Stimulated activated CD4-positive, alpha-beta T cell treated with anti-CD3 and anti-CD28 coated beads, Interleukin-12 subunit alpha, Interleukin-12 subunit beta, amount 100 ng/mL, for 4 hours (primary cell): ENCODE measurements at regions not wholly inside any gene's neighbourhood (a gene's known extent, or its start where the extent isn't known, plus 50 kb on each side); places are given as distances from the start of the nearest gene placed in this dataset.
"Not testable (repeated sequence)": the region's sequence is repeated elsewhere in the genome, so short reads cannot be mapped to it uniquely, and the experiment has no call there.

ENCODE experiments used
- DNase-seq: peaks from one replicate; pipeline ENCODE4 v3.0.0-alpha.2; 2020

DNA sequence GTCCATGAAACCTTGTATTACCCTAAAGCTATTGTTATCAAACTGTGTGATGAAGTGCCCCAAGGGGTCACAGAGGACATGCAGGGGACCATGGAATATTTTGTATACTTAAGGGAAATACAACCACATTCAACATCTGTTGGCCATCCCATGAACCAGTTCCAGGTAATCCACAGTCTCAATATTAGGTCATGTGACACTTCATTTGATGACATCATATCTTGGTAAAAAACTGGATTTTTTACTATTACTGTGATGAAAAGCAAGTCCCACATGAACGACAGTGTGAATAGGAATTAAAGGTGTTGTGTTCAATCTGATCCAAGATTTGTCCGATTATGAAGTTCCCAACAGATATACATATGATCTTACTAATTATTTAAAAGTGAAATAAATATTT lies 355.2 kb downstream of the IRS2 start:
- DNase-seq = no peak

DNA sequence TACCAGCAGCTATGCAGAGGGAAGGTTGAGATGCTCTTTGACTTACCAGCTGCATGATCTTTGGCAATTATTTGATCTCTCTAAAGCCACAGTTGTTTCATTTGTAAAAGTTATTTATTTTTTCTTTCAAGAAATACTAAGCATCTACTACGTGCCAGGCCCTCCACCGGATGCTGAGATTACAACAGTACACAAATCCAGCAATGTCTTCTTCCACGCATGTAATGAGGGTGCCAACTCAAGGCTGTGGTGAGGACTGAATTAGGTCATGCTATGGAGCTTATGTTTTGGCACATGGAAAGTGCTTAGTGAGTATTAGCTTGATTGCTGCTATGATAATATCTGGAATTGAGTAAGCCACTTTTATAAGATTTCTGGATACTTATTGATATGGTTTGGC lies 358.2 kb downstream of the IRS2 start:
- no peak for DNase-seq

DNA sequence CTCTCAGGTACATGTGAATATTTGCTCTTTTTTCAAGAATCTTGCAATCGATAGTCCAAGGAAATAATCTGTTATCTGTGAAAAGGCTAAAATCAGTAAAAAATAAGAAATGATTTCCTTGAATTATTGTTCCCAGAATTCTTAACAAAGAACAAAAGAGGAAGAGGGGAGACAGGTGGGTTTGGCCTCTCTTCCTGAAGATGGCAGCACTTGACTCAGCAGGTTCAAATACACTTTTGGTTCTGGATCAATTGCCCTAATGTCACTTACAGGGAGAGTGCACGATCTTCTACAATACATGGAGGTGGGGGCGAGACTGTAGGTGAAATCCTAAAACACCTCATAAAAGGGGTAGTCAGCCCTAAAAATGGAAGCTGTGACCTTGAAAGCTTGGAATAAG lies 358.7 kb downstream of the IRS2 start:
- DNase-seq = no peak

DNA sequence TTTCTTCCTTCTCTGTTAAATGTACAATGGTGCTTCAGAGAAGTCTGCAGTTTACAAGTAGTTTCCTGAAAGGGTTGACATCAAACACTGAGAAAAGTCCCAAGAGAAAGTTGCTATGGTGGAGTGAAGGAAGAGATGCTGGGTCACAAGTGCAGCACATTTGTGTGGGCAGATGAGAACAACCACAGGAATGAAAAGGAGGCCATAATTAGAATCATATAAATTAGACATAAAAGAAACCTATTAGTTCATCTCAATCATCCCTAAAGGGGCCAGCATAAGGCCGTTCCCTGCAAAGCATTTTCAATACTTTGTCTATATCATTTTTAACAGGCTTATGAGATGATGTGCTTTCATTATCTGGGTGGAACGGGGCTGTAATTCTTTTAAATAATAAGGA lies 359.2 kb downstream of the IRS2 start:
- DNase-seq = no peak

GRCh38 chr13:109426690-109426990 lies 359.7 kb downstream of the IRS2 start:
- no peak for DNase-seq

DNA sequence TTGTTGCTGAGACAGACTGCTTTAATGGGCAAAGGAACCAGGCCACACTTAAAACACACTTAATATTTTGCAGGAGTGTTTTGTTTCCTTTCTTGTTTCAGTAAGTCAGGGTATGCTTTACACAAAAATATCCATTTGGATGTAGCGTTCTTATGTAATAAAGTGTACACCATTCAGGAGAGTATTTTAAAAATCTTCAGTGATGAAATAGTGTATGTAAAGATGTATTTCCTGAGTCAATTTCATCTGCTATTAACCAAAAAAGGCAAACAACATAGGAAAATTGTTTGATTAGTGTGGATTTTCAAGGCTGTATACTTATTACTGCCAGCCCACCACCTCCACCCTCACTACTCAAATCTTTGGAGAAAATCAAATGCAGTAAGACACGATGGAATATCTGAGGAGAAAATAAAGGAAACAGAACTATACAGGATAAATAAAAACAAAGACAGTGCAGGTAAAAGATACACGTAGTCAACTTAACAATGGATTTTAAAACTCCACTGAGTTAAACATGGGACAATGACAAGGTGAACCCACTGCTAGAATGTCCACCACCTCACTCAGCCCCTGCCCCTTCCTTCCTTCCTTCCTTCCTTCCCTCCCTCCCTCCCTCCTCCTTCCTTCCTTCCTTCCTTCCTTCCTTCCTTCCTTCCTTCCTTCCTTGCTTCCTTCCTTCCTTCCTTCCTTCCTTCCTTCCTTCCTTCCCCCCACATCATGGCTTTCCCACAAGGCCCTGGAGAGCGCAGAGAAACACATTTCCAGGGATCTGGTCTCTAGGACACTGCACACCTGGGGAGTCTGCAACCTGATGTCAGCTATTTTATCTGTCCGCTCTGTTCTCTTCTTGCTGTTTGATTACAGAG lies 360.3 kb downstream of the IRS2 start:
- no peak for DNase-seq

- no peak for DNase-seq
These were observed 364.2 kb downstream of the IRS2 start for GRCh38 chr13:109422161-109422560.

GRCh38 chr13:109419896-109420295 lies 366.5 kb downstream of the IRS2 start:
- no peak for DNase-seq

DNA sequence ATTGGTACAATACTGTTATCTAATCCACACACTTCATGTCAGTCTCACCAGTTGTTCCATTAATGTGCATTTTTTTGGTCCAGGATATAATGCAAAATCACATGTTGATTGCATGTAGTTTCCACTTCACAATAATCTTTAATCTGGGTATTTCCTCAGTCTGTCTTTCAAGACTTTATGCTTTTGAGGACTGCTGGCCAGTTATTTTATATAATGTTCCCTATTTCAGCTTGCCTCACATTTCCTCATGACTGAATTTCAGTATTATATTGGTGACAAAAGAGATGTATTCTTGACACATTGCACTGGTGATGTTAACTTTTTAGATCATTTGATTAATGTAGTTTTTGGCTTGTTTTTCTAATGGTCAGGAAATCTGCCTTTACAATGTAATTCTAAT lies 368.3 kb downstream of the IRS2 start:
- DNase-seq = no peak

DNA sequence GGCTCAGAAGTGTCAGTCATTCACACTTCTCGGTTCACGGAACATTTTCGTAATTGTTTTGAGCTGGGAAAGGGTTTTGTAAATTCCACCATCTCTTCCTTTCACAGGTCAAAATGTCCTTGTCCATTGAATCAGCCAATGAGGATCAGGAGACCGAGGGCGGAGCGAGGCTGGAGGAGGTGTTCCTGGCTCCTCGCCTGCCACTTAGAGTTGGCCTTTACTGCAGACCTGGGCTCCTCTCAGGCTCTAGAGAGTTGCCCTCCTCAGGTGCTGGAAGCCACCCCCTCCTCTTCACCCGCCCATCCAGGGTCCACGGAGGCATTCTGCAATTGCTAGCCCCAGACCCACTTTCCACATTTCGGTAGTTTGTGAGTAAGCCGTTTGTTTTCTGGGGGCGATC lies 370.4 kb downstream of the IRS2 start:
- DNase-seq = no peak

- no peak for DNase-seq
These were observed 371.3 kb downstream of the IRS2 start for GRCh38 chr13:109415057-109415456.

- no peak for DNase-seq
These were observed 374.0 kb downstream of the IRS2 start for GRCh38 chr13:109412283-109412901.

DNA sequence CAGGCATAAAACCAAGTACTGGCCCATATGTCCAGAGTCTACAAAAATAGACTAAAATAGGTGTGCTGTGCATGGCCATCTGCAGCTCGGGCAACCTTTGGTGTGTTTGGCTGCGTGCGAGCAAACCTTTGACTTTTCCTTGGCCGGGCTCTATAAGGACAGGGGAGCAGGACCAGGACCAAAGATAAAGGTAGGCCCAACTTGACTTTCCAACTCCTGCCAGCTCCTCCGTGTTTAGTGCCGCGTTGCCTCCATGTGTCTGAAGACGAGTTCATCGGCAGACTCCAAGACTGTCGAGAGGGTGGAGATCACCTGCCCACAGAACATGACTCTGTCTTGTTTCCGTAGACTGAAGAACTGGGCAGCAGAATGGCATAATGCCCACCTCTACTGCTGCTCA lies 375.5 kb downstream of the IRS2 start:
- DNase-seq = no peak

DNA sequence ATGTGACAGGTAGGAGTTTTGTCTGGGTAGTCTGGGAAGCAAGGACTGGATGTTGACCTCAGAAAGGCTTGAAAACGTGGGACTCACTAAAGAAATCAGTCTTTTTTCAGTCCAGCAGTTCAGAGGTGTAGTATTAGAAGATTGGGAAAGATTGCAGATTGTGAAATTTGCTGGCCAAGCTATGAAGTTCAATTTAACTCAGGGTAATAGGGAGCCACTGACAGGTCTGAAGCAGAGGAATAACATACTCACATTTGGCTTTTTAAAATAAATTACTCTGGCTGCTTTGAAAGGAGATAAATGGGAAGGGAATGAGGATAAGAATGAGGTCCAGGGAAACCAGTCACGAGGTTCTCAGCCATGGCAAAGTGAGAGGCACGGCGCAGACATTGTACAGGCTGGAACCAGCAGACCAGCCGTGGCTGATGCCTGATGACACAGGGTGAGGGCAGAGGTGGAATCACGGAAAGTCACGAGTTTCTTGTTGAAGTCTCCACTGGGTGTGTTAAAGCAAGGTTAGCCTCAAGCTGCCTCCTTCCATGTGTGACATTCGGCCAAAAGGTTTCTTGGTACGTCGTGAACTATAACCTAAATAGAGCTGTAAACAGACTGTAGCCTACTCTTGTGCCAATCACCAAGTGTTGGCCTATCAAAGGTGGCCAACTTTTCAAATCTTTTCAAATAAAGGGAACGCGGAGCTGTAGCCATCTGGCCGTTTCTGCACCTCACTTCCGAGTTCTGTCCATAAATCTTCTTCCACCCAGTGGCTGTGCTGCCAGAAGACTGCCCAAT lies 377.6 kb downstream of the IRS2 start:
- no peak for DNase-seq

- DNase-seq = no peak
These were observed 379.9 kb downstream of the IRS2 start for GRCh38 chr13:109406376-109406992.

DNA sequence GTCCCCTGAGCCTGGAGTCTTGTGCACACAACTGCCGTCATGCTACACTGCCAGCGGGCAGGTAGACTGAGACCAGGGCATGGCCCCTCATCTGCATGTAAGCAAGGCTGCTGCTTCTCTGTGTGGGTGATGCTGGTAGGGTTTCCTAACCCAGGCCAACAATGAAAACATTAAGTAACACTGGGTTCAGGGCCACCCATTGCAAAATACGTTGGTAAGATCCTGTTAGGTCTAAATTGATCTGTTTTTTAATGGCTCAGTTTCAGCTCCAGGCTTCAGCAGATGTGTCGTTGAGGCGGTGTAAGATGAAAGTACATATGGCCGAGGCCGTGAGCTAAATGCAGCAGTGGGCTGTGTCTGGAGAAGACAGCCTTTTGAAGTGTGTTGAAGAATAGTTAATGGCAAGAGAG lies 383.4 kb downstream of the IRS2 start:
- no peak for DNase-seq

GRCh38 chr13:109401891-109402290 lies 384.5 kb downstream of the IRS2 start:
- DNase-seq = no peak

DNA sequence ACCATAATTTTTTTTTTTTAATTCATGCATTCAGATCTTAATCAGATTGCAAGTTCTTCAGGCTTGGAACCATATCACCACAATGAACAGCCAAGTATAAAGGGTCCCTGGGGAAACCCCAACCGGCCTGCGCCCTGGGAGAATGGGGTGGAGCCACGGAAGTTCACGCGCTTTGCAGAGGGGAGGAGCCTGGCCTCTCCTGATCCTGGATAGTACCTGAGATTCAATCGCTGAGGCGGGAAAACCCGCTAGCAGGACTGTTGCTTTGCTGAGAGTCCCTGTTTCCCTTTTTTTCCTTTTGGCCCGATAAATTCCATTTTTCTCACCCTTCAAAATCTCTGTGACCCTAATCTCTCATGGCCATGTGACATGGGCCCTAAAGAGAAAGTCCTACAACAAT lies 385.1 kb downstream of the IRS2 start:
- DNase-seq = no peak

DNA sequence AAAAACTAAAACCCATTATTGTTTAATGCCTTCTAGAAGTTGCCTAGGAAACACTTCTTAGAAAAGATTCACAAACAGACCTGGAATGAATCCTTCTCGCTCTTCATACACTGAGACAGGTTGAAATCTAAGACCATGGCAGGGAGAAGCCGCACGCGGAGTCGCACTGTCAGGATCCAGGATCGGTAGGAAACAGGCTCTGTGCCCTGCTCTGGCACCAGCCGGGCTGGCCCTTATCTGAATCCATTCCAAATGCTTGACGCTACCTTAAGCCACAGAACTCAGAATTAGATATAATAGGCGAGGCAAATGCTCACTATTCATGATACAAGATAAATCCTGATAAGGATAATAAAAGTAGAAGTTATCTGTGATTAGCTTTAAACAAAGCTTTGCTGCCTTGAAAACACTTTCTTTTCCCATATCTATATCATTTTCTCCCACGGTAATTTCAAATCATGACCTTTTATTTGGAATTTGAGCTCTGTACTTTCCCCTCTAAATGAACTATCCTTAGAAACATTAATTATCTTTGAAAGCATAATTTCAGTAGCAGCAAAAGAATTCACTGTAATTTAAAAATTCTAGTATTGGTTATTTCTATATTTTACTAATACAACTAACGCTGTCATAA lies 385.6 kb downstream of the IRS2 start:
- no peak for DNase-seq

DNA sequence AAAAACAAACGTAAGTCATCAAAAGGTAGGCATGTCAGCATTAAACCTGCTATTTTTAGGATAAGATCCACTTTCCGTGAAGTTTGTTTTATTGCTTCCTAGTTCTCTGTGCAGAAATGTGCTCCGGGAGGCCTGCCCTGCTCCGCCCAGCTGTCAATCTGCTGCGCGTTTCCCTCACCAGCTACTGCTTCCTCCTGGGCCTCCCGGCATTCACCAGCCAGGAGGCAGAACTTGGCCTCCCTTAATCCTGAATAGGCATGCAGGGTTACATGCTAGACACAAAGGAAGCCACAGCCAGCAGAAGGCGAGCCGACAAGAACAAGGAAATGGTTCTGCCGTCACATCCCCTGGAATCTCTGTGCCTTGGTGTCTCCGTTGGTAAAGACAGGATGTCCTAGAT lies 386.2 kb downstream of the IRS2 start:
- DNase-seq = no peak

DNA sequence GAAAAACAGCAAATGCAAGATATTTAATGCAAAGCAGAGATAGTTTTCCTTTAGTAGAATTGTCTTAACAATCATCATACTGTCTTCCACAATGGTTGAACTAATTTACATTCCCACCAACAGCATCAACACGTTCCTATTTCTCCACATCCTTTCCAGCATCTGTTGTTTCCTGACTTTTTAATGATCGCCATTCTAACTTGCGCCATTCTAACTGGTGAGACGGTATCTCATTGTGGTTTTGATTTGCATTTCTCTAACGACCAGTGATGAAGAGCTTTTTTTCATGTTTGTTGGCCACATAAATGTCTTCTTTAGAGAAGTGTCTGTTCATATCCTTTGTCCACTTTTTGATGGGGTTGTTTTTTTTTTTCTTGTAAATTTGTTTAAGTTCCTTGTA lies 388.3 kb downstream of the IRS2 start:
- DNase-seq = not testable (repeated sequence)

DNA sequence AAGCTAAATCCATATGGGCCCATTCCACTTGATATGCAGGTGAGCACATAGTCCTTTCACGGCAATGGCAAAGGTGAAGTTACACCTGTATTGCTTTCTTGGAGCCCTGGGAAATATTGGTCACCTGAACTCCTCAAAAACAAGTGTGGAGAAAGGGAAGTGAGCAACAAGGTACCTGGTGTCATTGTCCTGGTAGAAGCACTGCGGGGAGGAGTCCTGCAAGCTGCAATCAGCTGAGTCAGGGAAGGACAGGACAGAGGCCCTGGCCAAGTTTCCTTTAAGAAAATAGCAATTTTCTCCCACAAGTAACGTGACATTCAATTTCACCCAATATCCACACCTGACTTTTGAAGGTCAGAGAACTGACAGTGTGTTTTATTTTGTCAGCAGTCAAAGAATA lies 389.1 kb downstream of the IRS2 start:
- DNase-seq = no peak

DNA sequence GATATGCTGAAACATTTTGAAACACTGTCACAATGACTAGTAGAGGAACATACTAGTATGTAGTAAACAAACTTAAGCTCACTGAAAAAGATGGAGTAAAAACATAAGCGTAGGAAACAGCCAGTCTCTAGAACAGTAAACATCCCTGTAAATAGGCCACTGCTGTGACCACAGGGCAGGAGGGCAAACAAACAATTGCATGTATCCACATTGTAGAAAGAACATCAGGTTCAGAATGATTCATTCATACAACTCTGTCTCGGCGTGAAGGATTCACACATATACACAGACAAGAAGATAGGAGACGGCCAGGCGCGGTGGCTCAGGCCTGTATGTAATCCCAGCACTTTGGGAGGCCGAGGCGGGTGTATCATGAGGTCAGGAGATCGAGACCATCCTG lies 390.1 kb downstream of the IRS2 start:
- DNase-seq = no peak
